Activated CD4-positive, CD25-positive, alpha-beta regulatory T cell treated with anti-CD3 and anti-CD28 coated beads, Interleukin-2, amount 50 U/mL, for 16 hours (primary cell): ENCODE measurements at regions not wholly inside any gene's neighbourhood (a gene's known extent, or its start where the extent isn't known, plus 50 kb on each side); places are given as distances from the start of the nearest gene placed in this dataset.

Experiments
- DNase-seq: peaks from one replicate; pipeline ENCODE4 v3.0.0-alpha.2; 2020; ENCODE audit warnings: low read depth, low spot score

- DNase-seq: no peak
Measured at GRCh38 chr6:163726037-163726695, 311.6 kb downstream of the QKI start.

GRCh38 chr6:163725008-163725941 lies 310.8 kb downstream of the QKI start:
- DNase-seq: no peak

DNA sequence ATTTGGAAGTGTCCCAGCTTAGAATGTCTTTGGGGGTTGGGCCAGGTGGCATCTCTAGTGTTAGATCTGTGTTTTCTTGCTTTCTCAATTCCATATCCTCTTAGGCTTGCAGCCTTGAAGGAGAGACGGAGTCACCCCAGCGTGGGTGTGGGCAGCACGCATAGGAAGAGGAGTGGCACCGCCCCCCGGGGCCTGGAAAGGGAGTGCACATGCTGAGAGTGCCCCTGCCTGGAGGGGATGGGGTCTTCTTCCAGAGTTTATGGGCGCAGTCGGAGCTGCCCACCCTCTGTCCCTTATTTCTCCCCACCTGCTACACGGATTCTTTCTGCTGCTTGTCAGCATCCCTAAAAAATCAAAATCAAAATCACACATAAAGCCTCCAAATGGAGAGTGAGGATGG lies 309.7 kb downstream of the QKI start:
- DNase-seq: no peak

GRCh38 chr6:163723759-163724158 lies 309.2 kb downstream of the QKI start:
- DNase-seq: no peak

DNA sequence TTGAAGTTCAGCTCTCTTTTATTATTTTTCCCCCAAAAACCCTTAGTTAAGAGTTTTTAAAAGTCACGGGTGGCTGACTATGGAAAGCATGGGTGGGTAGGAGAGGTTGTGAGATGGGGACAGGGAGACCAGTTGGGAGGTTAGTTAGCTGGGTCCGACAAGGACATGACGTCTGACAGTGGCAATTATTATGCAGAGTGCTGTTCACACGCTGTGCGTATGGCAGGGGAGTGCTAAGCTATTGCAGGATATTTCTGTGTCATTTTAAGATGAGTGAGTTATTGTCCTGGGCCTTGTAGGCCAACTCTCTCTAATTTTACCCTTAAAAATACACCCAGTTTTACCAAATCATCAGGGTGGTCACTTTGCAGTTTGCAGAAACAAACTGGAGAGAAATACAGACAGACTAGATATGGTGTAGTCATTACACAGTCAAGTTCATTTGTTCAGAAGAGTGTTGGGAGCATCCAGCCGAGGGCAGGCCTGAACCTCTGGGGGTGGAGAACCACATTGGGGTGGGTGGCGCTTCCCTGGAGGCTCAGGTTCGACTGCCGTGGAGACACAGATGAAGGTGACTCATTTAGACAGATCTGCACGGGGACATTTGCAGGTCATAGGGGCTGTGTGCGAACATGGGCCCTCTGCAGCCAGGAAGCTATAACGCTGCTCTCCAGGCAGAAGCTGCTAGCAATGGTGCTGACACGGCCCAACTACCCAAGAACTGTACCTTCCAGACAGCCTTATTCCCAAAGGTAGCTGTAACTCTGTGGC lies 307.6 kb downstream of the QKI start:
- DNase-seq: no peak

- DNase-seq: no peak
Measured at GRCh38 chr6:163721435-163721834, 306.9 kb downstream of the QKI start.

DNA sequence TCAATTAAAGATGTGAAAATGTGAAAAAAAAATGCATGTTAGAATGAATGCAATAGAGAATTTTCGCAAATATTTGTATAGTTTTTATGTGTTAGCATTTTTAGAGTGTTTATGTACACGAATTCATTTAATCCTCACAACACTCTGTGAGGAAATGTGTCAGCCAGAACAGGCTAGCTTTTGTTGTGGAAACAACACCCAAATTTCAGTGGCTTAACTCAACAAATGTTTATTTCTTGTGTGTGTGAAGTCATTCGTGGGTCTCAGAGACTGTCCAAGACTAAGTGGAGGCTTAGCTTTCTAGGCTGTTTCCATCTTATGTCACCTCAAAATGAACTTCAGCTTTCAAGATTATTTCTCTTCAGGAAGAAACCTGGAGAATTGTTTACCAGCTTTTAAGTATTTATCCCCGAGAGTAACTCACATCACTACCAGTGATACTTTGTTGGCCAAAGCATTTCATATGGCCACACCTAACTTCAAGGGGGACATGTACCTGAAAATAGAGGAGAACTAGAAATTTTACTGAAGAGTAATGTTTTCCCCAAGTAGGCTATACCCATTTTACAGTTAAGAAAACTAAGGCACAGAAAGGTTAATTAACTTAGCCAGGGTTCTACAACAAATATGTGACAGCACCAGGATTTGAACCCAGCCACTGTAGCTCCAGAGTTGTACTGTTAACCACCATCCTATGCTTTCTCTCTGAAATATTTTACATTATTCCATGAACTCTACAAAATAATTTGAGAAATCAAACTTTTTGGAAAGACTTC lies 306.1 kb downstream of the QKI start:
- DNase-seq: no peak

GRCh38 chr6:163720005-163720404 lies 305.5 kb downstream of the QKI start:
- DNase-seq: no peak

GRCh38 chr6:163719028-163719742 lies 304.7 kb downstream of the QKI start:
- DNase-seq: no peak

GRCh38 chr6:163718537-163718936 lies 304.0 kb downstream of the QKI start:
- DNase-seq: no peak

DNA sequence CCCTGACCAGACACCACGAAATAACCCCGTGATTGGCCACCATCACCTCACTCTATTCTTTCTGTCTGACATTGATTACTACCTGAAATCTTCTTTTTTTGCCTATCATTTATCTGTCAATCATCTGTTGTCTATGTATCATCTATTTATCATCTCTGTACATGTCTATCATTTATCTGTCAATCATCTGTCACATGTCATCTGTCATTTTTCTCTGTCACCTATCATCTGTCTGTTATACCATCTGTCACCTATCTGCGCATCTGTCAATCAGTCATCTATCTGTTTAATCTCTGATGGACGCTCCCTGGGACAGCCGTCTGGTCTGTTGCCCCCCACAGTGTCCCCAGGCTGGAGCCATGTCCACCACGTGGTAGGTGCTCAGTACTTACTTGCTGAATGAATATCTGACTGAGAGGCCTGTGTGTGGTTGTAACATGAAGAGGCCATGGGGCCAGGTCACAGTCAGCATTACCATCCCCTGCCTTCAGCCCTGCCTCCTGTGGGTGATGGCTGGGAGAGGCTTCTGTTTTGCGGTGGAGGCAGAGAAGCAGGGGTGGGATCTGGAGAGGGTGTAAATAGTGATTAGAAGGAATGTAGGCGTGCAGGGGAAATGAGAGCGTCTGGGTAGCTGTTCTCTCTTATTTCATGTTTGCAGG lies 302.7 kb downstream of the QKI start:
- no peak for DNase-seq

GRCh38 chr6:163716690-163717089 lies 302.2 kb downstream of the QKI start:
- DNase-seq: no peak

DNA sequence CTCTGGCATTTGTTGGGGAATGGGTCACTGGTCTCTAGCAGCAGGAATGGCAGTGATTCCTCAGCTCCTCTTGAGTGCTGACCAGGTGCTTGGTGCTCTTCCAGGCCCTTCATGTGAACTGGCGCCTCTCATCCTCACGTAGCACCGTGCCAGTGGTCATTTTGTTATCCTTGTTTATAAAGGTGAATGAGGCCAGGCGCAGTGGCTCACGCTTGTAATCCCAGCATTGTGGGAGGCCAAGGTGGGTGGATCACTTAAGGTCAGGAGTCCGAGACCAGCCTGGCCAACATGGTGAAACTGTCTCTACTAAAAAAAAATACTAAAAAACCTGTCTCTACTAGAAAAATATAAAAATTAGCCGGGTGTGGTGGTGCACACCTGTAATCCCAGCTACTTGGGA lies 301.3 kb downstream of the QKI start:
- DNase-seq: no peak

DNA sequence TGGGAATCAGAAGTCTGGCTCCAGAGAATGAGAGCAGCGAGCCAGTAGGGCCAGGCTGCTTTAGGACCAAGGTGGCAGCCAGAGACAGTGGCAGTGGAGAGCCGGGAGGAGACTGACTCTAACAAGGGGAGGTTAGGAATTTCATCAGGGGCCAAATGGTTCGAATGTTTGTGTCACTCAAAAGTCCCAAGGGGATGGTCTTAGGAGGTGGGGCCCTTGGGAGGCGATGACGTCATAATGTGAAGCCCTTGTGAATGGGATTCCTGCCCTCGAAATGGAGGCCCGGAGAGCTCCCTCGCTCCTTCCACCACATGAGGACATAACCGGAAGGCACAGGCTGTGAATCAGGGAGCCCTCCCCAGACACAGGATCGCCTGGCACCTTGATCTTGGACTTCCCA lies 299.7 kb downstream of the QKI start:
- DNase-seq: no peak

DNA sequence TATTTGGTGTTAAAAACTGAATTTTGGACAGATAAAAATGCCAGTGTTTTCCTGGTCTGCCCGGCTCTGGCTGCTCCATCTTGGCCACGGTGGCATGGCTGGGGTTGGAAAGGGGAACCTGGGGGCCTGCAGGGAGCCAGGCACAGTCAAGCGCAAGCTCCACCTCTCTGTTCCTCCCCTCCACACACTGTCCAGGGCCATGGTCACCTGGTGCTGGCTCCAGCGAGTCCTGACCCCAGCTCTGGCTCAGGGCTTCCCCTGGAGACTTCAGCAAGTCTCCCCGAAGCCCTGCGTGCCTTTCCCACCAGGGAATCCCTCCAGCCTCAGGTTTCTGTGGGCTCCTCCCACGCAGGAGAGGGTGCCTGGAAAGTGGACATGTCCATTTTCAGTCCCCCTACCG lies 298.5 kb downstream of the QKI start:
- DNase-seq: no peak

- no peak for DNase-seq
Measured at GRCh38 chr6:163712566-163712961, 298.0 kb downstream of the QKI start.

- DNase-seq: no peak
Measured at GRCh38 chr6:163711615-163712565, 297.4 kb downstream of the QKI start.

DNA sequence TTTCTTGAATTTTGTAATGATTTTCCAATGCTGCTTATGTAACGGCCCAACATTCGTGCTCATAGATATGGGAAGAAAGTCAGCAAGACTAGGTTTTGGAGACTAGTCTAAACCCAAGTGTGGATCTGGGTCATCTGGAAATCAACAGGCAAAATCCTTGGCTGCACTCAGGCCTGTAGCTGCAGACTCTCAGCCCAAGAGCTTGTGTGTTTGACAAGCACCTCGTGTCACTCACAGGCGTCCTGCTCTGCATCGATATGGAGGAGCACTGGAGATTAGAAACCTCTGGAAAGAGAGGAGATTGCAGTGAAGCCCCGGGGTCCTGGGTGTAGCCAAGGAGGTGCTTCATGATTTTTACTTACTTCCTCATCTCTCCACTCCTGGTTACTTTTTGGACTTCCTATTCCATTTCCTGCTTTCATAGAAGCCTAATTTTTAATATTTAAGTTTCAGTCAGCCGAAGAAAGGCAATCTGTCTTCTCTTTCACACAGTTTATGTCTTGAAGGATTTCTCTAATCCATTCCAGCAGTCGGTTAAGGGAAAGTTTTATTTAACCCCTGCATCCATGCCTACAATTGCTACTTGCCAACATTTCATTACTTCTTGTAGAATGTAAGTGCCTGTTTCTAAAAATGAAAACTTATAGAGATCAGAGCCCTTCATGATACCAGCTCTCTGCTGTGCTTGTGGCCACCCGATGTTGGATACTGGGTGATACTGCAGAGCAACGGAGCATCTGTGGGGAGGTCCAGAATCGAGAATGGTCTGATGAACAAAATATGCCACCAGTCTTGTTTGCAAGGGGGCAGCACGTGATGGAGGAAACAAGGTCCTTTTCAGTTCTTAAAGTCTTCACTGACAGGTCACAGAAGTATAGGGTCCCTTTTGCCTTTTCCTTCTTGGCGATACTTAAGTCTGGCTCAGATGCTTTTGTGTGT lies 296.3 kb downstream of the QKI start:
- DNase-seq: no peak
